Liver (tissue), 3 donors: ENCODE measurements at regions not wholly inside any gene's neighbourhood (a gene's known extent, or its start where the extent isn't known, plus 50 kb on each side); places are given as distances from the start of the nearest gene placed in this dataset.

Source experiments
- ATF3 ChIP-seq: IDR thresholded peaks from 2 replicates; pipeline ENCODE4 v1.6.1; 2016; ENCODE audit warnings: antibody characterized with exemption
- EGR1 ChIP-seq, 2 donors: IDR thresholded peaks; 2 replicates each; pipeline ENCODE4 v1.6.1; 2016 to 2018; ENCODE audit warnings: antibody characterized with exemption in 2 of 2, low read depth in 2 of 2
- FOXA1 ChIP-seq: IDR thresholded peaks from 2 replicates; pipeline ENCODE4 v1.6.1; 2016; ENCODE audit warnings: antibody characterized with exemption
- FOXA2 ChIP-seq: IDR thresholded peaks from 2 replicates; pipeline ENCODE4 v1.6.1; 2016; ENCODE audit warnings: antibody characterized with exemption
- GABPA ChIP-seq, 2 donors: IDR thresholded peaks in 1 of 2; conservative IDR thresholded peaks in 1 of 2; 2 replicates each; pipeline ENCODE4 v1.6.1; 2016; ENCODE audit warnings: antibody characterized with exemption in 2 of 2, mild to moderate bottlenecking in 1 of 2, moderate library complexity in 1 of 2
- JUND ChIP-seq, 2 donors: IDR thresholded peaks; 2 replicates each; pipeline ENCODE4 v1.6.1; 2016; ENCODE audit warnings: antibody characterized with exemption in 2 of 2
- NR2F2 ChIP-seq: IDR thresholded peaks from 2 replicates; pipeline ENCODE4 v1.6.1; 2016; ENCODE audit warnings: antibody characterized with exemption
- REST ChIP-seq: IDR thresholded peaks from 2 replicates; pipeline ENCODE4 v1.6.1; 2016; ENCODE audit warnings: antibody characterized with exemption, mild to moderate bottlenecking
- RXRA ChIP-seq, 2 donors: IDR thresholded peaks; 2 replicates each; pipeline ENCODE4 v1.6.1; 2017 to 2018; ENCODE audit warnings: antibody characterized with exemption in 2 of 2, mild to moderate bottlenecking in 1 of 2
- SP1 ChIP-seq: IDR thresholded peaks from 2 replicates; pipeline ENCODE4 v1.6.1; 2018; ENCODE audit warnings: antibody characterized with exemption, mild to moderate bottlenecking
- TAF1 ChIP-seq: conservative IDR thresholded peaks from 2 replicates; pipeline ENCODE4 v1.6.1; 2016; ENCODE audit warnings: antibody characterized with exemption, mild to moderate bottlenecking
- YY1 ChIP-seq: IDR thresholded peaks from 2 replicates; pipeline ENCODE4 v1.6.1; 2016; ENCODE audit warnings: antibody characterized with exemption, mild to moderate bottlenecking
- TF ChIP-seq, protein P1 (sequence below): fragments of 150-350 bp; IDR thresholded peaks from 2 replicates; pipeline ENCODE4 v1.5.1; 2017; ENCODE audit warnings: improper control_type of control experiment, low read depth, low read length; ENCODE audit not compliant: missing input control
- TF ChIP-seq, protein P2 (sequence below): IDR thresholded peaks from 2 replicates; pipeline ENCODE4 v1.6.1; 2016; ENCODE audit warnings: antibody characterized with exemption
- donor health status: healthy.
- donor health status: healthy.

GRCh38 chr21:28159396-28159795, 833.3 kb downstream of the LTN1 start:
- TF ChIP-seq FOXA1 (no peak), SP1 (no peak), FOXA2 (no peak), GABPA (IDR thresholded peaks at IDR 0.05 in 1 of 2, conservative IDR thresholded peaks at IDR 0.05 in 1 of 2) (no peak), TAF1 (no peak), YY1 (no peak), REST (no peak), EGR1 (IDR thresholded peaks at IDR 0.05; ENCODE audit: low read depth in 2 of 2) (no peak), JUND (IDR thresholded peaks at IDR 0.05) (no peak), RXRA (IDR thresholded peaks at IDR 0.05) (no peak), NR2F2 (no peak), ATF3 (no peak)
- TF ChIP-seq, protein P1, sequence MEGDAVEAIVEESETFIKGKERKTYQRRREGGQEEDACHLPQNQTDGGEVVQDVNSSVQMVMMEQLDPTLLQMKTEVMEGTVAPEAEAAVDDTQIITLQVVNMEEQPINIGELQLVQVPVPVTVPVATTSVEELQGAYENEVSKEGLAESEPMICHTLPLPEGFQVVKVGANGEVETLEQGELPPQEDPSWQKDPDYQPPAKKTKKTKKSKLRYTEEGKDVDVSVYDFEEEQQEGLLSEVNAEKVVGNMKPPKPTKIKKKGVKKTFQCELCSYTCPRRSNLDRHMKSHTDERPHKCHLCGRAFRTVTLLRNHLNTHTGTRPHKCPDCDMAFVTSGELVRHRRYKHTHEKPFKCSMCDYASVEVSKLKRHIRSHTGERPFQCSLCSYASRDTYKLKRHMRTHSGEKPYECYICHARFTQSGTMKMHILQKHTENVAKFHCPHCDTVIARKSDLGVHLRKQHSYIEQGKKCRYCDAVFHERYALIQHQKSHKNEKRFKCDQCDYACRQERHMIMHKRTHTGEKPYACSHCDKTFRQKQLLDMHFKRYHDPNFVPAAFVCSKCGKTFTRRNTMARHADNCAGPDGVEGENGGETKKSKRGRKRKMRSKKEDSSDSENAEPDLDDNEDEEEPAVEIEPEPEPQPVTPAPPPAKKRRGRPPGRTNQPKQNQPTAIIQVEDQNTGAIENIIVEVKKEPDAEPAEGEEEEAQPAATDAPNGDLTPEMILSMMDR = no peak
- TF ChIP-seq, protein P2, sequence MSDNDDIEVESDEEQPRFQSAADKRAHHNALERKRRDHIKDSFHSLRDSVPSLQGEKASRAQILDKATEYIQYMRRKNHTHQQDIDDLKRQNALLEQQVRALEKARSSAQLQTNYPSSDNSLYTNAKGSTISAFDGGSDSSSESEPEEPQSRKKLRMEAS = no peak
